T-cell (primary cell): ENCODE measurements at regions not wholly inside any gene's neighbourhood (a gene's known extent, or its start where the extent isn't known, plus 50 kb on each side); places are given as distances from the start of the nearest gene placed in this dataset.

Experiments
- ATAC-seq, 4 experiments: fragments of 200-7000 bp in 3 of 4; fragments of 150-1000 bp in 1 of 4; cut with Tn5 transposase; replicated peaks in 1 of 4; 1 replicate in 3 of 4; 2 replicates in 1 of 4; pipeline ENCODE4 v1.10.0; 2021; ENCODE audit warnings: moderate library complexity in 3 of 4, mild to moderate bottlenecking in 2 of 4, moderate number of reproducible peaks in 1 of 4
- CTCF ChIA-PET, 2 donors: fragments of 300-600 bp; sonication (Branson Sonifier 250); formaldehyde crosslinking; loops; one replicate each; lab custom pipeline; 2022; ENCODE audit warnings: antibody characterized with exemption in 2 of 2; lab: Charles Lee
- POLR2A ChIA-PET, 2 donors: fragments of 300-600 bp; sonication (Branson Sonifier 250); formaldehyde crosslinking; loops; one replicate each; lab custom pipeline; 2022; ENCODE audit warnings: antibody characterized with exemption in 2 of 2; lab: Charles Lee
- DNase-seq, 35 experiments: peaks; one replicate each; pipeline versions ENCODE4 v3.0.0 to v3.0.0-alpha.2; 2013 to 2023
- H3K27ac ChIP-seq: one replicate; pipeline ENCODE4 v1.5.1; 2013; ENCODE audit warnings: low read length
- H3K27me3 ChIP-seq, 2 experiments: replicated peaks in 1 of 2; 1 replicate in 1 of 2; 2 replicates in 1 of 2; pipeline versions ENCODE4 v1.6.1 to v1.7.0; 2013; ENCODE audit warnings: low read length in 1 of 2, mixed read lengths in 1 of 2; ENCODE audit not compliant: control insufficient read depth in 2 of 2, insufficient read depth in 2 of 2; ENCODE audit errors: extremely low read depth in 1 of 2
- H3K36me3 ChIP-seq, 2 donors: 1 replicate in 1 of 2; 2 replicates in 1 of 2; pipeline versions ENCODE4 v1.6.1 to v1.7.0; 2013; ENCODE audit warnings: low read length in 1 of 2; ENCODE audit not compliant: control insufficient read depth in 2 of 2, insufficient read depth in 1 of 2; ENCODE audit errors: extremely low read depth in 1 of 2
- H3K4me1 ChIP-seq, 2 experiments: 1 replicate in 1 of 2; 2 replicates in 1 of 2; pipeline versions ENCODE4 v1.6.1 to v1.7.0; 2013; ENCODE audit warnings: low read length in 2 of 2, mixed read lengths in 1 of 2; ENCODE audit not compliant: insufficient read depth in 2 of 2, control insufficient read depth in 1 of 2; ENCODE audit errors: extremely low read depth in 1 of 2
- H3K4me3 ChIP-seq, 2 donors: 1 replicate in 1 of 2; 2 replicates in 1 of 2; pipeline versions ENCODE4 v1.5.1 to v1.7.0; 2013; ENCODE audit warnings: mild to moderate bottlenecking in 2 of 2, low read length in 1 of 2, moderate library complexity in 1 of 2; ENCODE audit not compliant: control insufficient read depth in 1 of 2; ENCODE audit errors: extremely low read depth in 1 of 2
- H3K9me3 ChIP-seq: 2 replicates; pipeline ENCODE4 v1.7.0; 2013
- H3K27ac Mint-ChIP-seq, 2 donors: one replicate each; pipeline ENCODE4 v1.8.0; 2020 to 2021; ENCODE audit warnings: mild to moderate bottlenecking in 2 of 2, mixed read lengths in 2 of 2
- H3K27me3 Mint-ChIP-seq, 2 donors: one replicate each; pipeline ENCODE4 v1.8.0; 2021 to 2022; ENCODE audit warnings: mixed read lengths in 2 of 2
- H3K36me3 Mint-ChIP-seq: one replicate; pipeline ENCODE4 v1.8.0; 2021; ENCODE audit warnings: mixed read lengths
- H3K4me1 Mint-ChIP-seq, 3 donors: one replicate each; pipeline ENCODE4 v1.8.0; 2020 to 2022; ENCODE audit warnings: mixed read lengths in 3 of 3, mild to moderate bottlenecking in 1 of 3
- H3K4me3 Mint-ChIP-seq, 3 donors: one replicate each; pipeline ENCODE4 v1.8.0; 2020 to 2022; ENCODE audit warnings: mild to moderate bottlenecking in 3 of 3, mixed read lengths in 3 of 3, moderate library complexity in 3 of 3
- H3K9me3 Mint-ChIP-seq, 3 donors: one replicate each; pipeline ENCODE4 v1.8.0; 2020 to 2022; ENCODE audit warnings: mixed read lengths in 3 of 3
- WGBS: methylation state at CpG from one replicate; pipeline ENCODE4 v1.1.5; 2013; ENCODE audit warnings: missing lambda C conversion rate; ENCODE audit not compliant: insufficient coverage; 5-methylcytosine and 5-hydroxymethylcytosine counted together

GRCh38 chr4:156497486-156497885, 474.1 kb downstream of the PDGFC start:
- WGBS: 100% methylated on average over 2 of the region's 6 CpGs
- ATAC-seq: no peak
- no peaks in the 10 kb centered on the region for H3K9me3 ChIP-seq
- ChIA-PET POLR2A (no interaction called here), CTCF (no interaction called here)
- no peaks in the 10 kb centered on the region for H3K4me1 ChIP-seq
- Mint-ChIP-seq H3K36me3 (no peaks in the 10 kb centered on the region), H3K27ac (no peak overlapping the region), H3K27me3 (no peaks in the 10 kb centered on the region), H3K4me1 (no peaks in the 10 kb centered on the region), H3K9me3 (peaks cover 3 to 12% (median 10%) of the 10 kb centered on the region in 3 donors), H3K4me3 (no peak overlapping the region)
- H3K4me3 ChIP-seq: no peak overlapping the region
- no peak overlapping the region for H3K27ac ChIP-seq
- H3K27me3 ChIP-seq: no peaks in the 10 kb centered on the region
- H3K36me3 ChIP-seq: no peaks in the 10 kb centered on the region
- DNase-seq: no peak

DNA sequence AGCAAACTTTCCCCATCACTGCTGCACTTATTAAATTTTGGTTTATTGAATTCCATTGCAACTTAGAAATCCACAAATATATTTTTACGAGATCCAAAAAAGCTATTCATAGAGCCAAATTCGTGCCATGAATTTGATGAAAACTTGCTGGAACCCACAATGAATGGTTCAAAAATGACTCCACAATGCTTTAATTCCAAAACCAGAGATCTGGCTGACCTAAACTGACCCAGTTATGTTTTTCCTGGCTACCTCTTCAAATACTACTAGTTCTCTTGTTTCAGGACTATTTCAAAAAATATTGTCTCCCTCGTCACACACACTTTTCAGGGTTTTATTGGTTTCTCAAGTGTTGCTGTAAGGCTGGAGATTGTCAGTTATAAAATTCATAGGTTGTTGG, 474.8 kb downstream of the PDGFC start:
- Mint-ChIP-seq H3K27me3 (no peaks in the 10 kb centered on the region), H3K4me1 (no peaks in the 10 kb centered on the region), H3K4me3 (no peak overlapping the region), H3K36me3 (no peaks in the 10 kb centered on the region), H3K27ac (no peak overlapping the region), H3K9me3 (peaks cover 0 to 8% (median 6%) of the 10 kb centered on the region in 3 donors)
- H3K4me3 ChIP-seq: no peak overlapping the region
- WGBS: 60% methylated on average over 2 of the region's 3 CpGs
- H3K27ac ChIP-seq: no peak overlapping the region
- DNase-seq: no peak
- CTCF ChIA-PET: no interaction called here
- no peaks in the 10 kb centered on the region for H3K36me3 ChIP-seq
- POLR2A ChIA-PET: no interaction called here
- no peaks in the 10 kb centered on the region for H3K9me3 ChIP-seq
- no peaks in the 10 kb centered on the region for H3K27me3 ChIP-seq
- H3K4me1 ChIP-seq: no peaks in the 10 kb centered on the region
- ATAC-seq: no peak

DNA sequence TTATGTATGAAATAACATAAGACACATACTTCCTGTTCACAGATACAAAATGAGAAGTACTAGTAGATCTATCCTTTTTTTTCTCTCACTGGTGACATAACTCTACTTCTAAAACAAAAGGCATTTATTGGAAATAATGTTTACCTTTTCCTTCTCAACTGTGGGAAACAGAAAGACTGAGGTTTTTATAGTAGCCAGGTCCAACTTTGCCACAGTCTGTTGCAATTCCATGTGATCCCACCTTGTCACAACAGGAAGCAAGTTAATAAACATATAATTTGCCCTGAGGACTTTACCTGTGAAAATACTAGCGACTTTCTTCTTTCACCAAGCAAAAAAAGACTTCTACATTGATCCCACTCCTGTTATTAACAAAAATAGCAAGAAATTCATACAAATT, 475.8 kb downstream of the PDGFC start:
- no peaks in the 10 kb centered on the region for H3K36me3 Mint-ChIP-seq
- H3K4me1 ChIP-seq: no peaks in the 10 kb centered on the region
- peaks cover 0 to 6% (median 0%) of the 10 kb centered on the region in 3 donors for H3K9me3 Mint-ChIP-seq
- no peaks in the 10 kb centered on the region for H3K36me3 ChIP-seq
- no peaks in the 10 kb centered on the region for H3K4me1 Mint-ChIP-seq
- ChIA-PET CTCF (no interaction called here), POLR2A (no interaction called here)
- no peaks in the 10 kb centered on the region for H3K9me3 ChIP-seq
- H3K27ac ChIP-seq: no peak overlapping the region
- ATAC-seq: no peak
- H3K4me3 ChIP-seq: no peak overlapping the region
- no peaks in the 10 kb centered on the region for H3K27me3 Mint-ChIP-seq
- no peak for DNase-seq
- H3K4me3 Mint-ChIP-seq: no peak overlapping the region
- H3K27ac Mint-ChIP-seq: no peak overlapping the region
- 40% methylated on average over 1 of the region's 1 CpG for WGBS
- no peaks in the 10 kb centered on the region for H3K27me3 ChIP-seq

DNA sequence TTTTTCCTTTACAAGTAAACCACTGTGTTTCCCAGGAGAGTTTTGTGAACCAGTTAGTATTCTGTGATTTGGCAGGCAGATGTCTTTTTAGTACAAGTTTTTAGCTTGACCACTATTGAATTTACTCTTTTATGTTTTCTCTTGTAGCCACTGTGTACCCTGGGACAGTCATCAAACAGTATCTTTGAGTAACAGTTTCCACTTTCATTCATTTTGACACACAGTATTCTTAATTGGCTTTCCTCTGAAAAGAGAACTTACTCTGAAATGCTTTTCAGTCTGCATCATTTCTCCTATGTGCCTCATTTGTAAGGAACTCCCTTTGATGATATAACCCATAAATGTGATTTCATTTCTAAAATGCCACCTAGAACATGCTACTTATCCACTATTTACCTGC, 476.5 kb downstream of the PDGFC start:
- H3K9me3 Mint-ChIP-seq: peaks cover 0 to 7% (median 0%) of the 10 kb centered on the region in 3 donors
- POLR2A ChIA-PET: no interaction called here
- CTCF ChIA-PET: no interaction called here

DNA sequence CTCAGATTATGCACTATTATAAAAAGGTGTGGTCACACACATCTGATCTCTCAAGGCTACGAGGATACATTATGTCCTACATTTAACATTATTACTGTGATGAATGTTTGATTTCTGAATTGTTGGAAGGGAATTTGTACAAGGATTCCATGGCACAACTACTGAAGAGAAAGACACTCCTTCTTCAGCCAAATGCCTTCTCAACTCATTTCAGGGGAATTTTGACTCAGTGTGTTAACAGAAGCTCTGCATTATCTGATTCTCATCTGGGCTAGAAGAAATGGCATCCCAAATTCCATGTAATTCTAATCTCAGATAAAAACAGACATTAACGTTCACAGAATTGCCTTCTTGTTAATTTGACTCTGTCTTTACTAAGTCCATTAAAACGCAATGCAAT, 477.7 kb downstream of the PDGFC start:
- H3K27ac ChIP-seq: no peak overlapping the region
- Mint-ChIP-seq H3K4me1 (no peaks in the 10 kb centered on the region), H3K27me3 (no peaks in the 10 kb centered on the region), H3K4me3 (no peak overlapping the region), H3K36me3 (no peaks in the 10 kb centered on the region), H3K27ac (no peak overlapping the region), H3K9me3 (peaks cover 0 to 11% (median 0%) of the 10 kb centered on the region in 3 donors)
- POLR2A ChIA-PET: no interaction called here
- H3K27me3 ChIP-seq: no peaks in the 10 kb centered on the region
- H3K9me3 ChIP-seq: no peaks in the 10 kb centered on the region
- H3K36me3 ChIP-seq: no peaks in the 10 kb centered on the region
- H3K4me1 ChIP-seq: no peaks in the 10 kb centered on the region
- no peak overlapping the region for H3K4me3 ChIP-seq
- 65% methylated on average over 2 of the region's 3 CpGs for WGBS
- ATAC-seq (no peak), DNase-seq (no peak)
- CTCF ChIA-PET: no interaction called here

More for the DNA sequence above, 476.5 kb downstream of the PDGFC start:
- Histone ChIP-seq H3K4me3 (no peak overlapping the region), H3K27ac (no peak overlapping the region), H3K4me1 (no peaks in the 10 kb centered on the region), H3K36me3 (no peaks in the 10 kb centered on the region), H3K9me3 (no peaks in the 10 kb centered on the region), H3K27me3 (no peaks in the 10 kb centered on the region)
- Mint-ChIP-seq H3K4me3 (no peak overlapping the region), H3K27me3 (no peaks in the 10 kb centered on the region), H3K27ac (no peak overlapping the region), H3K4me1 (no peaks in the 10 kb centered on the region), H3K36me3 (no peaks in the 10 kb centered on the region)
- ATAC-seq: no peak
- DNase-seq: no peak

DNA sequence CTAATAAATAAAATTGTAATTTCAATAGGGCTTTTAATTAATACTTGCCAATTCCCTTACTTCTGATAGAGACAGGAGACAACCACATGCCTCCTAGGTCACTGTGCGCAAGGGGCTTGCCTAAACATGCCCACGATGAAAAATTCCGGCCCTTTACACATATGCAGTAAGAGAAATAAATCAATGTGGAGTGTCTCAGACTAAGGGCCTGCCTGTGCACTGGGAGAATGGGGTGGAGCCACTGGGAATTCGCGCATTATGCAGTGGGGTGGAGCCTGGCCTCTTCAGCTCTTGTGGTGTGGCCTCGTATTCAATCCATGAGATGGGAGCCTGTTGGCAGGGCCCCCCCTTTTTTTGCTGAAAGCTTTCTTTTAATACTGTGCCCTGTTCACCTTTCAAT, 484.5 kb downstream of the PDGFC start:
- Mint-ChIP-seq H3K27me3 (no peaks in the 10 kb centered on the region), H3K4me1 (no peaks in the 10 kb centered on the region), H3K36me3 (no peaks in the 10 kb centered on the region), H3K9me3 (peaks cover 0 to 11% (median 5%) of the 10 kb centered on the region in 3 donors), H3K4me3 (no peak overlapping the region), H3K27ac (no peak overlapping the region)
- DNase-seq: no peak
- H3K4me3 ChIP-seq: no peak overlapping the region
- no peaks in the 10 kb centered on the region for H3K4me1 ChIP-seq
- CTCF ChIA-PET: no interaction called here
- H3K27ac ChIP-seq: no peak overlapping the region
- no peak for ATAC-seq
- H3K36me3 ChIP-seq: no peaks in the 10 kb centered on the region
- H3K27me3 ChIP-seq: no peaks in the 10 kb centered on the region
- no peaks in the 10 kb centered on the region for H3K9me3 ChIP-seq
- 89% methylated on average over 5 of the region's 6 CpGs for WGBS
- POLR2A ChIA-PET: no interaction called here

DNA sequence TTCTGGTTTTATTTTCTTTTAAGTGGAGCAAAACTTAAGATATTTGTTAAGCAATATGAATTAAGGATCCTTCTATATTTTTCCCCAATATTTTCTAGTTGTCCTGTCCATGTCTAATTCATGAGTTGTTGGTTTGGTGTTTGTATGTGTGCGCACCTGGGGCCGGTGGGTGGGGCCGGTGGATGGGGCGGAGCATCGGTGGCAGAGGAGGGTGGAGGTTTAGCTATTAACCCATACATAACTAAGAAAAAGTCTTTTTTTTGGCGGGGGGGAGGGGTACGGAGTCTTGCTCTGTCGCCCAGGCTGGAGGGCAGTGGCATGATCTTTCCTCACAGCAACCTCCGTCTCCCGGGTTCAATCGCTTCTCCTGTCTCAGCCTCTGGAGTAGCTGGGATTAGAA, 489.8 kb downstream of the PDGFC start:
- Mint-ChIP-seq H3K36me3 (no peaks in the 10 kb centered on the region), H3K9me3 (peaks cover 0 to 5% (median 0%) of the 10 kb centered on the region in 3 donors), H3K4me1 (no peaks in the 10 kb centered on the region), H3K4me3 (no peak overlapping the region), H3K27me3 (no peaks in the 10 kb centered on the region), H3K27ac (no peak overlapping the region)
- no peak for DNase-seq
- Histone ChIP-seq H3K9me3 (no peaks in the 10 kb centered on the region), H3K27me3 (no peaks in the 10 kb centered on the region), H3K4me1 (no peaks in the 10 kb centered on the region), H3K27ac (no peak overlapping the region), H3K4me3 (no peak overlapping the region), H3K36me3 (no peaks in the 10 kb centered on the region)
- POLR2A ChIA-PET: interaction anchor here in 1 of 2 donors (0.6 kb wide), 1 partner anchor 1255 kb away, joined by 3 read pairs; no protein-coding TSS in a partner anchor
- ATAC-seq: no peak
- CTCF ChIA-PET: no interaction called here
- 100% methylated on average over 4 of the region's 11 CpGs for WGBS
